ENCODE measurements at regions not wholly inside any gene's neighbourhood (a gene's known extent, or its start where the extent isn't known, plus 50 kb on each side); places are given as distances from the start of the nearest gene placed in this dataset.
"Not testable (repeated sequence)": the region's sequence is repeated elsewhere in the genome, so short reads cannot be mapped to it uniquely, and the experiment has no call there.

GRCh38 chr5:90329911-90330310 is 79.6 kb downstream of the CETN3 start:
- Histone ChIP-seq H3K27me3 (replicated peaks in 1 of 7) (peaks cover 0 to 25% (median 0%) of the 10 kb centered on the region in 7 donors), H3K4me3 (no peak overlapping the region), H3K36me3 (no peaks in the 10 kb centered on the region), H3K27ac (no peak overlapping the region), H3K9me3 (peaks cover 0 to 7% (median 0%) of the 10 kb centered on the region in 8 donors), H3K4me1 (no peaks in the 10 kb centered on the region)
- TF ChIP-seq POLR2A (IDR thresholded peaks at IDR 0.05) (no peak), POLR2AphosphoS5 (IDR thresholded peaks at IDR 0.05) (no peak), CTCF (IDR thresholded peaks at IDR 0.05 in 8 of 11, conservative IDR thresholded peaks at IDR 0.05 in 3 of 11) (no peak)
- intact Hi-C loops (cut with DNase I; ENCODE audit: low total_unique reads), result no loop called here
- DNase-seq, result no peak
- 66 to 79% (median 71%) methylated on average over 1 of the region's 1 CpG for WGBS, 5 donors

GRCh38 chr5:90326995-90327394 is 82.6 kb downstream of the CETN3 start:
- WGBS, 5 donors, result 63 to 82% (median 80%) methylated on average over 7 of the region's 7 CpGs
- Histone ChIP-seq H3K27ac (no peak overlapping the region), H3K27me3 (replicated peaks in 1 of 7) (peaks cover 0 to 18% (median 0%) of the 10 kb centered on the region in 7 donors), H3K4me1 (no peaks in the 10 kb centered on the region), H3K36me3 (no peaks in the 10 kb centered on the region), H3K4me3 (no peak overlapping the region), H3K9me3 (peaks cover 0 to 7% (median under 1%) of the 10 kb centered on the region in 8 donors)
- no peak for DNase-seq
- TF ChIP-seq POLR2A (IDR thresholded peaks at IDR 0.05) (no peak), POLR2AphosphoS5 (IDR thresholded peaks at IDR 0.05) (no peak), CTCF (IDR thresholded peaks at IDR 0.05 in 8 of 11, conservative IDR thresholded peaks at IDR 0.05 in 3 of 11) (no peak)
- intact Hi-C loops (cut with DNase I; ENCODE audit: low total_unique reads), result no loop called here

GRCh38 chr5:90325093-90325492 is 84.5 kb downstream of the CETN3 start:
- DNase-seq, result no peak
- intact Hi-C loops (cut with DNase I; ENCODE audit: low total_unique reads), result no loop called here
- TF ChIP-seq POLR2A (IDR thresholded peaks at IDR 0.05) (no peak), CTCF (IDR thresholded peaks at IDR 0.05 in 8 of 11, conservative IDR thresholded peaks at IDR 0.05 in 3 of 11) (no peak), POLR2AphosphoS5 (IDR thresholded peaks at IDR 0.05) (no peak)
- Histone ChIP-seq H3K27me3 (replicated peaks in 1 of 7) (peaks cover 0 to 13% (median 0%) of the 10 kb centered on the region in 7 donors), H3K4me1 (no peaks in the 10 kb centered on the region), H3K27ac (no peak overlapping the region), H3K9me3 (peaks cover 0 to 24% (median 11%) of the 10 kb centered on the region in 8 donors), H3K4me3 (no peak overlapping the region), H3K36me3 (no peaks in the 10 kb centered on the region)
- 76 to 91% (median 88%) methylated on average over 1 of the region's 1 CpG for WGBS, 5 donors

- H3K27me3 ChIP-seq (replicated peaks in 1 of 7); DNase-seq; H3K27ac ChIP-seq; intact Hi-C loops (cut with DNase I; ENCODE audit: low total_unique reads); H3K4me3 ChIP-seq; H3K4me1 ChIP-seq; H3K36me3 ChIP-seq: not testable (repeated sequence)
- peaks cover 0 to 26% (median 12%) of the 10 kb centered on the region in 8 donors for H3K9me3 ChIP-seq
These were observed 89.2 kb downstream of the CETN3 start for GRCh38 chr5:90320348-90320747.

GRCh38 chr5:90312027-90312426 is 97.5 kb downstream of the CETN3 start:
- intact Hi-C loops (cut with DNase I; ENCODE audit: low total_unique reads), result no loop called here
- no peak overlapping the region for H3K27ac ChIP-seq
- DNase-seq, result no peak
- no peak overlapping the region for H3K4me3 ChIP-seq
- TF ChIP-seq POLR2A (IDR thresholded peaks at IDR 0.05) (no peak), POLR2AphosphoS5 (IDR thresholded peaks at IDR 0.05) (no peak), CTCF (IDR thresholded peaks at IDR 0.05 in 8 of 11, conservative IDR thresholded peaks at IDR 0.05 in 3 of 11) (no peak)
- WGBS, 5 donors, result 79 to 90% (median 87%) methylated on average over 2 of the region's 2 CpGs
- H3K4me1 ChIP-seq, result no peaks in the 10 kb centered on the region
- H3K27me3 ChIP-seq (replicated peaks in 1 of 7), result no peaks in the 10 kb centered on the region
- no peaks in the 10 kb centered on the region for H3K9me3 ChIP-seq
- H3K36me3 ChIP-seq, result no peaks in the 10 kb centered on the region

Data from spleen (tissue), 11 donors.